NB4 (cell line): ENCODE measurements at regions not wholly inside any gene's neighbourhood (a gene's known extent, or its start where the extent isn't known, plus 50 kb on each side); places are given as distances from the start of the nearest gene placed in this dataset.

ENCODE experiments used
- CTCF ChIP-seq: IDR thresholded peaks from one replicate; pipeline ENCODE4 v1.5.1; 2012; ENCODE audit warnings: low read depth, low read length
- MYC ChIP-seq: IDR thresholded peaks from 2 replicates; pipeline ENCODE4 v1.6.1; 2011; ENCODE audit warnings: low read depth, low read length
- POLR2A ChIP-seq: IDR thresholded peaks from 2 replicates; pipeline ENCODE4 v1.6.1; 2011; ENCODE audit warnings: mild to moderate bottlenecking; ENCODE audit not compliant: insufficient read length; ENCODE audit errors: extremely low read depth

GRCh38 chr10:16014469-16014868 is 154.2 kb upstream of the MINDY3 start:
- TF ChIP-seq CTCF (no peak), POLR2A (no peak), MYC (no peak)
